ENCODE measurements at regions not wholly inside any gene's neighbourhood (a gene's known extent, or its start where the extent isn't known, plus 50 kb on each side); places are given as distances from the start of the nearest gene placed in this dataset.

- TF ChIP-seq POLR2A (IDR thresholded peaks at IDR 0.05; ENCODE audit: borderline replicate concordance, extremely low read depth, insufficient read depth, insufficient read length) (no peak), CTCF (IDR thresholded peaks at IDR 0.05 in 2 of 3, conservative IDR thresholded peaks at IDR 0.05 in 1 of 3; ENCODE audit: borderline replicate concordance in 1 of 3, insufficient read depth in 1 of 3, low read depth in 2 of 3, low read length in 2 of 3) (no peak), MAX (IDR thresholded peaks at IDR 0.05) (no peak), CEBPB (IDR thresholded peaks at IDR 0.05; ENCODE audit: low read depth) (no peak), YY1 (IDR thresholded peaks at IDR 0.05; ENCODE audit: extremely low read depth, insufficient replicate concordance, low read depth, low read length) (no peak), SP1 (IDR thresholded peaks at IDR 0.05; ENCODE audit: low read depth) (no peak)
These were observed 174.4 kb upstream of the BMPER start for GRCh38 chr7:33730958-33731357.

All from HCT116 (cell line).